Mucosa of rectum (tissue), 2 donors: ENCODE measurements at regions not wholly inside any gene's neighbourhood (a gene's known extent, or its start where the extent isn't known, plus 50 kb on each side); places are given as distances from the start of the nearest gene placed in this dataset.
"Not testable (repeated sequence)": the region's sequence is repeated elsewhere in the genome, so short reads cannot be mapped to it uniquely, and the experiment has no call there.

Source experiments
- H3K27ac ChIP-seq, 2 donors: one replicate each; pipeline ENCODE4 v1.7.0; 2013; ENCODE audit warnings: inconsistent platforms in 2 of 2, low read depth in 2 of 2, low read length in 2 of 2
- H3K27me3 ChIP-seq, 2 donors: one replicate each; pipeline ENCODE4 v1.7.0; 2013; ENCODE audit warnings: low read length in 2 of 2; ENCODE audit not compliant: control insufficient read depth in 2 of 2, insufficient read depth in 2 of 2
- H3K36me3 ChIP-seq, 2 donors: one replicate each; pipeline ENCODE4 v1.7.0; 2013; ENCODE audit warnings: low read length in 2 of 2; ENCODE audit not compliant: control insufficient read depth in 2 of 2, insufficient read depth in 2 of 2
- H3K4me1 ChIP-seq, 2 donors: one replicate each; pipeline ENCODE4 v1.7.0; 2013; ENCODE audit warnings: low read length in 2 of 2, mild to moderate bottlenecking in 1 of 2; ENCODE audit not compliant: control insufficient read depth in 2 of 2, insufficient read depth in 2 of 2
- H3K4me3 ChIP-seq, 2 donors: one replicate each; pipeline ENCODE4 v1.7.0; 2013; ENCODE audit warnings: low read length in 2 of 2
- H3K9ac ChIP-seq, 2 donors: one replicate each; pipeline ENCODE4 v1.7.0; 2013; ENCODE audit warnings: low read length in 2 of 2, low read depth in 1 of 2, mild to moderate bottlenecking in 1 of 2
- H3K9me3 ChIP-seq, 2 donors: one replicate each; pipeline ENCODE4 v1.7.0; 2013; ENCODE audit warnings: low read length in 2 of 2; ENCODE audit not compliant: control insufficient read depth in 2 of 2
- donor health status: healthy.
- donor health status: Normal muscosa, but diverticular disease.

- Histone ChIP-seq H3K27ac (no peak overlapping the region), H3K4me3 (no peak overlapping the region), H3K36me3 (no peaks in the 10 kb centered on the region), H3K9ac (no peak overlapping the region), H3K4me1 (no peaks in the 10 kb centered on the region), H3K27me3 (no peaks in the 10 kb centered on the region), H3K9me3 (no peaks in the 10 kb centered on the region)
Observed at GRCh38 chr13:79900356-79900755, 419.4 kb downstream of the NDFIP2 start.

- Histone ChIP-seq H3K9me3 (no peaks in the 10 kb centered on the region), H3K27ac (no peak overlapping the region), H3K27me3 (no peaks in the 10 kb centered on the region), H3K4me1 (no peaks in the 10 kb centered on the region), H3K9ac (no peak overlapping the region), H3K36me3 (no peaks in the 10 kb centered on the region), H3K4me3 (no peak overlapping the region)
Observed at GRCh38 chr13:79898996-79899395, 418.0 kb downstream of the NDFIP2 start.

- no peak overlapping the region for H3K9ac ChIP-seq
- no peaks in the 10 kb centered on the region for H3K27me3 ChIP-seq
- no peaks in the 10 kb centered on the region for H3K9me3 ChIP-seq
- H3K36me3 ChIP-seq = no peaks in the 10 kb centered on the region
- no peaks in the 10 kb centered on the region for H3K4me1 ChIP-seq
- no peak overlapping the region for H3K27ac ChIP-seq
- H3K4me3 ChIP-seq = no peak overlapping the region
Observed at GRCh38 chr13:79898202-79898826, 417.4 kb downstream of the NDFIP2 start.

- Histone ChIP-seq H3K4me1 (no peaks in the 10 kb centered on the region), H3K36me3 (no peaks in the 10 kb centered on the region), H3K27ac (no peak overlapping the region), H3K27me3 (no peaks in the 10 kb centered on the region), H3K9me3 (no peaks in the 10 kb centered on the region), H3K4me3 (no peak overlapping the region), H3K9ac (no peak overlapping the region)
Observed at GRCh38 chr13:79896851-79897250, 415.9 kb downstream of the NDFIP2 start.

- Histone ChIP-seq H3K9ac (no peak overlapping the region), H3K27me3 (no peaks in the 10 kb centered on the region), H3K4me1 (no peaks in the 10 kb centered on the region), H3K27ac (no peak overlapping the region), H3K36me3 (no peaks in the 10 kb centered on the region), H3K4me3 (no peak overlapping the region), H3K9me3 (no peaks in the 10 kb centered on the region)
Observed at GRCh38 chr13:79895416-79895815, 414.5 kb downstream of the NDFIP2 start.

- not testable (repeated sequence) for H3K4me1 ChIP-seq, H3K9me3 ChIP-seq, H3K9ac ChIP-seq, H3K27me3 ChIP-seq, H3K27ac ChIP-seq, H3K4me3 ChIP-seq, H3K36me3 ChIP-seq
Observed at GRCh38 chr13:79887278-79887677, 406.3 kb downstream of the NDFIP2 start.

- H3K9me3 ChIP-seq = no peaks in the 10 kb centered on the region
- no peaks in the 10 kb centered on the region for H3K27me3 ChIP-seq
- H3K4me1 ChIP-seq = no peaks in the 10 kb centered on the region
- H3K9ac ChIP-seq = no peak overlapping the region
- H3K4me3 ChIP-seq = no peak overlapping the region
- no peak overlapping the region for H3K27ac ChIP-seq
- H3K36me3 ChIP-seq = no peaks in the 10 kb centered on the region
Observed at GRCh38 chr13:79886601-79887000, 405.6 kb downstream of the NDFIP2 start.

- no peaks in the 10 kb centered on the region for H3K4me1 ChIP-seq
- no peaks in the 10 kb centered on the region for H3K9me3 ChIP-seq
- no peak overlapping the region for H3K4me3 ChIP-seq
Observed at GRCh38 chr13:79884890-79885289, 403.9 kb downstream of the NDFIP2 start.

GRCh38 chr13:79883216-79883615, 402.3 kb downstream of the NDFIP2 start:
- Histone ChIP-seq H3K36me3 (no peaks in the 10 kb centered on the region), H3K27ac (no peak overlapping the region), H3K4me3 (no peak overlapping the region), H3K27me3 (no peaks in the 10 kb centered on the region), H3K9ac (no peak overlapping the region), H3K4me1 (no peaks in the 10 kb centered on the region), H3K9me3 (no peaks in the 10 kb centered on the region)

More at GRCh38 chr13:79884890-79885289, 403.9 kb downstream of the NDFIP2 start:
- Histone ChIP-seq H3K27ac (no peak overlapping the region), H3K27me3 (no peaks in the 10 kb centered on the region), H3K36me3 (no peaks in the 10 kb centered on the region), H3K9ac (no peak overlapping the region)

GRCh38 chr13:79880818-79881217, 399.9 kb downstream of the NDFIP2 start:
- Histone ChIP-seq H3K4me1 (no peaks in the 10 kb centered on the region), H3K36me3 (no peaks in the 10 kb centered on the region), H3K27ac (no peak overlapping the region), H3K9me3 (no peaks in the 10 kb centered on the region), H3K27me3 (no peaks in the 10 kb centered on the region), H3K4me3 (no peak overlapping the region), H3K9ac (no peak overlapping the region)
